Psoas muscle (tissue), 7 donors: ENCODE measurements at regions not wholly inside any gene's neighbourhood (a gene's known extent, or its start where the extent isn't known, plus 50 kb on each side); places are given as distances from the start of the nearest gene placed in this dataset.

Source experiments
- ATAC-seq, 4 donors: fragments of 200-7000 bp; cut with Tn5 transposase; one replicate each; pipeline ENCODE4 v1.9.1; 2020; ENCODE audit warnings: moderate library complexity in 3 of 4, mild to moderate bottlenecking in 2 of 4
- DNase-seq, 2 donors: peaks; one replicate each; pipeline ENCODE4 v3.0.0-alpha.2; 2020
- H3K27ac ChIP-seq: fragments of 200-600 bp; one replicate; pipeline ENCODE4 v1.8.0; 2022
- H3K27me3 ChIP-seq, 3 donors: fragments of 200-600 bp in 1 of 3; one replicate each; pipeline versions ENCODE4 v1.6.1 to v1.8.0; 2013 to 2022; ENCODE audit warnings: low read length in 2 of 3, mild to moderate bottlenecking in 2 of 3, moderate library complexity in 1 of 3; ENCODE audit not compliant: insufficient read depth in 3 of 3
- H3K36me3 ChIP-seq, 2 donors: fragments of 200-600 bp in 1 of 2; one replicate each; pipeline versions ENCODE4 v1.6.1 to v1.8.0; 2013 to 2022; ENCODE audit warnings: low read depth in 1 of 2, mild to moderate bottlenecking in 1 of 2, moderate library complexity in 1 of 2; ENCODE audit not compliant: insufficient read depth in 1 of 2
- H3K4me1 ChIP-seq: fragments of 200-600 bp; one replicate; pipeline ENCODE4 v1.8.0; 2022
- H3K4me3 ChIP-seq: fragments of 200-600 bp; one replicate; pipeline ENCODE4 v1.8.0; 2022; ENCODE audit warnings: mild to moderate bottlenecking
- H3K9me3 ChIP-seq: fragments of 200-600 bp; one replicate; pipeline ENCODE4 v1.8.0; 2022
- CTCF ChIP-seq: fragments of 200-600 bp; IDR thresholded peaks from one replicate; pipeline ENCODE4 v1.8.0; 2022; ENCODE audit warnings: antibody characterized with exemption
- WGBS, 3 donors: extraction: QIAGEN DNeasy Blood & Tissue Kit; methylation state at CpG; one replicate each; pipeline versions ENCODE4 v1.1.6 to v1.1.7; 2013; 5-methylcytosine and 5-hydroxymethylcytosine counted together
- intact Hi-C, 2 donors: fragments of 100-400 bp; cut with DNase I; formaldehyde crosslinking; loops; one replicate each; pipeline versions ENCODE4 v1.11.0 to v1.14.2; 2022
- donor health status: healthy with polysubstance abuse.
- donor health status: DM: no; HTN: no; CAD: no; lungs with moderate emphysema.
- donor health status: Bipolar disorder and iron deficiency.
- donor health status: healthy.
- donor health status: DM: yes; HTN: yes; CAD: no.
- donor health status: DM: no; HTN: no; CAD: no.
- donor health status: DM: yes; HTN: yes; CAD: no.

GRCh38 chr9:126080641-126081040 is 246.0 kb upstream of the MVB12B start:
- intact Hi-C loops, result no loop called here
- DNase-seq (no peak), ATAC-seq (no peak)
- WGBS, 3 donors, result 51 to 58% (median 55%) methylated on average over 2 of the region's 2 CpGs
- no peaks in the 10 kb centered on the region for H3K4me1 ChIP-seq
- H3K4me3 ChIP-seq, result no peak overlapping the region
- peaks cover 0 to 3% (median 3%) of the 10 kb centered on the region in 3 donors for H3K27me3 ChIP-seq
- H3K9me3 ChIP-seq, result no peaks in the 10 kb centered on the region
- H3K36me3 ChIP-seq, result no peaks in the 10 kb centered on the region
- TF ChIP-seq CTCF, result no peak
- H3K27ac ChIP-seq, result no peak overlapping the region

- H3K36me3 ChIP-seq, result no peaks in the 10 kb centered on the region
- no peak for DNase-seq
- no peak for ATAC-seq
- no peak overlapping the region for H3K4me3 ChIP-seq
- H3K9me3 ChIP-seq, result no peaks in the 10 kb centered on the region
- 50 to 59% (median 58%) methylated on average over 4 of the region's 4 CpGs for WGBS, 3 donors
- intact Hi-C loops, result no loop called here
- no peak for TF ChIP-seq CTCF
- H3K27me3 ChIP-seq, result peaks cover 0 to 3% (median 3%) of the 10 kb centered on the region in 3 donors
- H3K27ac ChIP-seq, result no peak overlapping the region
- H3K4me1 ChIP-seq, result no peaks in the 10 kb centered on the region
Measured at GRCh38 chr9:126081746-126082145, 244.9 kb upstream of the MVB12B start.

GRCh38 chr9:126084008-126084407 is 242.6 kb upstream of the MVB12B start:
- Histone ChIP-seq H3K4me1 (no peaks in the 10 kb centered on the region), H3K27ac (no peak overlapping the region), H3K4me3 (no peak overlapping the region), H3K36me3 (no peaks in the 10 kb centered on the region), H3K9me3 (no peaks in the 10 kb centered on the region), H3K27me3 (peaks cover 0 to 3% (median 3%) of the 10 kb centered on the region in 3 donors)
- intact Hi-C loops, result no loop called here
- 65 to 72% (median 69%) methylated on average over 4 of the region's 4 CpGs for WGBS, 3 donors
- no peak for TF ChIP-seq CTCF
- no peak for ATAC-seq
- DNase-seq, result no peak

- ATAC-seq, result no peak
- no peak for DNase-seq
- WGBS, 3 donors, result 79 to 82% (median 82%) methylated on average over 8 of the region's 8 CpGs
- intact Hi-C loops, result no loop called here
- Histone ChIP-seq H3K4me3 (no peak overlapping the region), H3K4me1 (no peaks in the 10 kb centered on the region), H3K36me3 (no peaks in the 10 kb centered on the region), H3K27me3 (peaks cover 0 to 3% (median 3%) of the 10 kb centered on the region in 3 donors), H3K9me3 (no peaks in the 10 kb centered on the region), H3K27ac (no peak overlapping the region)
- no peak for TF ChIP-seq CTCF
Measured at GRCh38 chr9:126084696-126085095, 241.9 kb upstream of the MVB12B start.

GRCh38 chr9:126085170-126085569 is 241.5 kb upstream of the MVB12B start:
- DNase-seq (no peak), ATAC-seq (no peak)
- Histone ChIP-seq H3K27me3 (peaks cover 0 to 3% (median 3%) of the 10 kb centered on the region in 3 donors), H3K4me1 (no peaks in the 10 kb centered on the region), H3K27ac (no peak overlapping the region), H3K4me3 (no peak overlapping the region), H3K36me3 (no peaks in the 10 kb centered on the region), H3K9me3 (no peaks in the 10 kb centered on the region)
- TF ChIP-seq CTCF, result no peak
- intact Hi-C loops, result no loop called here
- WGBS, 3 donors, result 69 to 79% (median 74%) methylated on average over 2 of the region's 2 CpGs
